AG09309 (cell line): ENCODE measurements at regions not wholly inside any gene's neighbourhood (a gene's known extent, or its start where the extent isn't known, plus 50 kb on each side); places are given as distances from the start of the nearest gene placed in this dataset.

Source experiments
- DNase-seq: peaks from one replicate; pipeline ENCODE4 v3.0.0-alpha.2; 2010; ENCODE audit warnings: low read depth
- H3K4me3 ChIP-seq: 2 replicates; pipeline ENCODE4 v1.5.1; 2011; ENCODE audit warnings: mild to moderate bottlenecking, low read depth, low read length, moderate library complexity; ENCODE audit not compliant: control insufficient read depth
- TF ChIP-seq, protein P1 (sequence below): IDR thresholded peaks from 2 replicates; pipeline ENCODE4 v1.5.1; 2011; ENCODE audit warnings: mild to moderate bottlenecking, low read depth, low read length, inconsistent platforms; ENCODE audit not compliant: insufficient read depth, control insufficient read depth; ENCODE audit errors: missing control alignments

DNA sequence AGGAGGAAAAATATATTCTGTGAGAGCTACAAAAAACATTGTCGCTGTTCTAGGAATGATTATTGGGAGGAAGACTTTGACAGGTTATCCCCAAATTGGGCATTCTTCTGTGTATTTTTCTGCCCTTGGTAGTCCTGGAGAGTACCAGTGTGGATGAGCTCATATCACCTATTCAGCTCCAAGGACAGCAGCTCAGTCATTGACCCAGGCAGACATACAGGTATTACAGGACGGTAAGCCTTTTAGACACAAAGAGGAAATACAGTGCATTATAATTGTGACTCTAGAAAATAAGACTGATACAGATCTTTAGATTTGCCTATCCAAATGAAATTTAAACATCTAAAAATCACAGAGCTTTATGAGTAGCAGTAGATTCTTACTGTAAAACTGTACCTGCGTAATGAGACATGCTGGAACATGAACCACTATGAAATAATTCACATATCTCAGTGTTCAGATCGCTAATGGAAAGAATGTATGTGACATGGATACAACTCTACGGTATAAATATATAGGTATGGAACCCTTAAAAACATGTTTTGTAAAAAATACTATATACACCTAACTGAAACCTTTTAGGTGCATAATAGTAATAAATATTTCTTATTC is 56.0 kb downstream of the PLK2 start:
- no peak overlapping the region for H3K4me3 ChIP-seq
- TF ChIP-seq, protein P1, sequence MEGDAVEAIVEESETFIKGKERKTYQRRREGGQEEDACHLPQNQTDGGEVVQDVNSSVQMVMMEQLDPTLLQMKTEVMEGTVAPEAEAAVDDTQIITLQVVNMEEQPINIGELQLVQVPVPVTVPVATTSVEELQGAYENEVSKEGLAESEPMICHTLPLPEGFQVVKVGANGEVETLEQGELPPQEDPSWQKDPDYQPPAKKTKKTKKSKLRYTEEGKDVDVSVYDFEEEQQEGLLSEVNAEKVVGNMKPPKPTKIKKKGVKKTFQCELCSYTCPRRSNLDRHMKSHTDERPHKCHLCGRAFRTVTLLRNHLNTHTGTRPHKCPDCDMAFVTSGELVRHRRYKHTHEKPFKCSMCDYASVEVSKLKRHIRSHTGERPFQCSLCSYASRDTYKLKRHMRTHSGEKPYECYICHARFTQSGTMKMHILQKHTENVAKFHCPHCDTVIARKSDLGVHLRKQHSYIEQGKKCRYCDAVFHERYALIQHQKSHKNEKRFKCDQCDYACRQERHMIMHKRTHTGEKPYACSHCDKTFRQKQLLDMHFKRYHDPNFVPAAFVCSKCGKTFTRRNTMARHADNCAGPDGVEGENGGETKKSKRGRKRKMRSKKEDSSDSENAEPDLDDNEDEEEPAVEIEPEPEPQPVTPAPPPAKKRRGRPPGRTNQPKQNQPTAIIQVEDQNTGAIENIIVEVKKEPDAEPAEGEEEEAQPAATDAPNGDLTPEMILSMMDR: no peak
- DNase-seq: no peak

DNA sequence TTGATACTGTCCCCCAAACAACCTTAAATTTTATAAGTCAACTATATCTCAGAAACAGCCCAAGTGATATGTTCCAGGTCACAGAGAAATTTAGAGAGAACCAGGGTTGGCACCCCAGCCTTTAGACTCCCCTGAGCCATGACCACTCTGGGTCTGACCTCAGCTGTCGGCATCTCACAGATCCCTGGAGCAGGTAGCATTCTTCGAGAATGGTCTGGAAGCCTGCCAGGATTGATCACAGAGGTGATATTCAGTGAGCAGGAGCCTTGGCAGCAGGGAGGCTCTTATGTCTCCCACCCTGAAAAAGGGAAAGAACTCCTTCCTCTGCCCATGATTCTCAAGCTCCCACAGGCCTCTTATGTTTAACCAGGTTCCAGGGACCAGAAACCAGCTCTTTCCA is 58.2 kb downstream of the PLK2 start:
- TF ChIP-seq, protein P1: no peak
- no peak for DNase-seq

GRCh38 chr5:58400737-58401136 is 59.1 kb downstream of the PLK2 start:
- TF ChIP-seq, protein P1: no peak
- no peak for DNase-seq
- no peak overlapping the region for H3K4me3 ChIP-seq

More for the DNA sequence above, 58.2 kb downstream of the PLK2 start:
- no peak overlapping the region for H3K4me3 ChIP-seq

GRCh38 chr5:58399951-58400350 is 59.9 kb downstream of the PLK2 start:
- no peak for DNase-seq
- TF ChIP-seq, protein P1: no peak
- H3K4me3 ChIP-seq: no peak overlapping the region

DNA sequence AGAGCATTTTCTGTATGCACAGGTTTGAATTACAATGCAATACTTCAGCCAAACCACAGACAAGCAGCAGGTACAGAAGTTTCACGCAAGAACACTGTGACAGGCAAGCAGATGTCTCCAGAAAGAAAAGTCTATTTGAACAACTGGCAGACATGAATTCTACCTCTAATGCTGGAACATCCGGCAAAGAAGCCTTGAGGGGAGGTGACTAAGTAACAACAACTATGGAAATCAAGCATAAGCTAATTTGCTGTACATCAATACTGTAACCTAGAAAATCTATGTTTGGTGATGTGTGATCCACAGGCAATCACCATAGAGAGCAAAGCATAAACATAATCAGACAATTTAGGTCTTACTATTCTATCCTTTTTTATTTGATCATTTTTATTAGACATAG is 65.5 kb downstream of the PLK2 start:
- no peak for DNase-seq
- TF ChIP-seq, protein P1: no peak
- H3K4me3 ChIP-seq: no peak overlapping the region

GRCh38 chr5:58393716-58394115 is 66.2 kb downstream of the PLK2 start:
- TF ChIP-seq, protein P1: no peak
- no peak for DNase-seq
- H3K4me3 ChIP-seq: no peak overlapping the region

DNA sequence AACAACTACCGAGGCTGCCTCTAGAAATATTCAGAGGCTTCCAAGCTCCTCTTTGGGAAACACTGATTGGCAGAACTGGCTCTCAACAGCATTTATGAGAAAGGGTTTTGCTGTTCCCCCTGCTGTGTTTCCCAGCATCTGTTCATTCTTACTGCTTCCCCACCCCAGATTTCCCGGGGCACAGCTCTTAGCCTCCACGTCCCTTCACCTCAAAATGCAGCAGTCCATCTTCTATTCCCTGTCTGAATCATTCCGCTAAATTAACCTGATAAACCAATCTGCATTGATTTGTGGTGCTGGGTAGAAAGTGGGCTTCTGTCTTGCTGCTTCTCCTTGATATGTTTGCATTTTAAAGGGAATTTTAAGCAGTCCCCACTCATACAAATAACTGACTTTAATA is 67.4 kb downstream of the PLK2 start:
- TF ChIP-seq, protein P1: no peak
- no peak for DNase-seq
- H3K4me3 ChIP-seq: no peak overlapping the region
